ENCODE measurements at regions not wholly inside any gene's neighbourhood (a gene's known extent, or its start where the extent isn't known, plus 50 kb on each side); places are given as distances from the start of the nearest gene placed in this dataset.

DNA sequence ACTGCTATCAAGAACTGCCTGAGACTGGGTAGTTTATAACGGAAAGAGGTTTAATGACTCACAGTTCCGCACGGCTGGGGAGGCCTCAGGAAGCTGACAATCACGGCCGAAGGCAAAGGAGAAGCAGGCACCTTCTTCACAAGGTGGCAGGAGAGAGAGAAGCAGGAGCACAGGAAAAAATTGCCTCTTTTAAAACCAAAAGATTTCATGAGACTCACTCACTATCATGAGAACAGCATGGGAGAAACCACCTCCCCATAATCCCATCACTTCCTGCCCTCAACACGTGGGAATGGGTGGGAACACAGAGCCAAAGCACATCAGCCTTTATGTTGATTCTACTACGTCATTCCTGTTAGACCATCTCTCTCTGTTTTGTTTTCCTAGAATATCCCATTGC is 650.9 kb upstream of the SEMA6D start:
- TF ChIP-seq, protein P1, sequence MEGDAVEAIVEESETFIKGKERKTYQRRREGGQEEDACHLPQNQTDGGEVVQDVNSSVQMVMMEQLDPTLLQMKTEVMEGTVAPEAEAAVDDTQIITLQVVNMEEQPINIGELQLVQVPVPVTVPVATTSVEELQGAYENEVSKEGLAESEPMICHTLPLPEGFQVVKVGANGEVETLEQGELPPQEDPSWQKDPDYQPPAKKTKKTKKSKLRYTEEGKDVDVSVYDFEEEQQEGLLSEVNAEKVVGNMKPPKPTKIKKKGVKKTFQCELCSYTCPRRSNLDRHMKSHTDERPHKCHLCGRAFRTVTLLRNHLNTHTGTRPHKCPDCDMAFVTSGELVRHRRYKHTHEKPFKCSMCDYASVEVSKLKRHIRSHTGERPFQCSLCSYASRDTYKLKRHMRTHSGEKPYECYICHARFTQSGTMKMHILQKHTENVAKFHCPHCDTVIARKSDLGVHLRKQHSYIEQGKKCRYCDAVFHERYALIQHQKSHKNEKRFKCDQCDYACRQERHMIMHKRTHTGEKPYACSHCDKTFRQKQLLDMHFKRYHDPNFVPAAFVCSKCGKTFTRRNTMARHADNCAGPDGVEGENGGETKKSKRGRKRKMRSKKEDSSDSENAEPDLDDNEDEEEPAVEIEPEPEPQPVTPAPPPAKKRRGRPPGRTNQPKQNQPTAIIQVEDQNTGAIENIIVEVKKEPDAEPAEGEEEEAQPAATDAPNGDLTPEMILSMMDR (IDR thresholded peaks at IDR 0.05; ENCODE audit: low read length): no peak
- no peak for TF ChIP-seq EZH2phosphoT487 (IDR thresholded peaks at IDR 0.05; ENCODE audit: low read length)

Data from MM.1S (cell line).